Umbilical cord (tissue), 1 donor: ENCODE measurements at regions not wholly inside any gene's neighbourhood (a gene's known extent, or its start where the extent isn't known, plus 50 kb on each side); places are given as distances from the start of the nearest gene placed in this dataset.
"Not testable (repeated sequence)": the region's sequence is repeated elsewhere in the genome, so short reads cannot be mapped to it uniquely, and the experiment has no call there.

ENCODE experiments used
- DNase-seq: peaks from one replicate; pipeline ENCODE4 v3.0.0-alpha.2; 2015; ENCODE audit warnings: low spot score

DNA sequence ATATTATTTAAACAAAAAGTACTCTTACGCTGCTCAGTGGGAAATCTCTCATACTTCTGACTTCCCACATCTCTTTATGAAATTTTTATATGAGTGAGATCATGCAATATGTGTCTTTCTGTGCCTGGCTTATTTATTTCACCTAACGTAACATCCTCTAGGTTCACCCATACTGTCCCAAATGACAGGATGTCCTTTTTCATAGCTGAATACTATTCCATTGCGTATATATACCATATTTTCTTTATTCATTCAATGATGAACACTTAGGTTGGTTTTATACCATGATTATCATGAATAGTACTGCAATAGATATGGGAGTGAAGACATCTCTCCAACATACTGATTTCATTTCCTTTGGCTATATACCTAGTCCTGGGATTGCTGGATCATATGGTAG is 57.8 kb upstream of the TPP2 start:
- DNase-seq: no peak

- no peak for DNase-seq
Measured at GRCh38 chr13:102536695-102537485, 59.9 kb upstream of the TPP2 start.

- no peak for DNase-seq
Measured at GRCh38 chr13:102536196-102536595, 60.6 kb upstream of the TPP2 start.

- no peak for DNase-seq
Measured at GRCh38 chr13:102530751-102531150, 66.0 kb upstream of the TPP2 start.

GRCh38 chr13:102522251-102522650 is 74.5 kb upstream of the TPP2 start:
- DNase-seq: not testable (repeated sequence)

DNA sequence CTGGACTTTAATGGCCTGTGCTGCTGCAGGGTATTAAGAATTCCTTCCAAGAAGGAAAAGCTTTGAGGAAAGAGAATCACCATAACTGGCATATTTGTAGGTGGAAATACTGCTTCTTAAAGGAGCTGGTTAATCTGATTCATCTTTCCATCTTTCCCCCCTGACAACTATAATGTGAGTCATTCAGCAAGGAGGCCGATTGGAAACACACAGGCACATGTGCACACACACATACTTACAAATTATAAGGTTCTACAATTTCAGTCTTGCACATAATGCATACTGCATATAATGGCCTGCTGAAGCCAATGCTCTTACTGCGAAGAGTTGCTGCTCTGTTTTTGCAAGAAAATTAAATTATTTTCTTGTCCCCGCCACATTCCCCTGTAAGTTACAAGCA is 78.8 kb upstream of the TPP2 start:
- no peak for DNase-seq

DNA sequence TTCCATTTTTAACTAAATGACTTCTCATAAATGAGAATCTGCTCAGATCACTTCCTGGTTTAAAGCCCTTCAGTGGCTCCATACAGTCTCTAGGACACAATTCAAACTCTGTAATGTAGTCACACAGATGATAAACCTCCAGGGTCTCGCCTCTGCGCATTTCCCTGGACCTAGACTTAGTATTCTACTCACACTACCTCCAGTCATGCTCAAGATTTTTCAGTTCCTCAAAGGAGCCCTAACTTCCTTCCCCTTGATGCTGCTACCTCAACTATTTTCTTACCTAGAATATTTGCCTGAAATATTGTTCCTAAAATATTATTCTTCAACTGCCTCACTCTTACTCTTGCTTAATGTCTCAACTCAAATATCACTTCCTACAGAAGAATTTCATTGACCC is 86.7 kb upstream of the TPP2 start:
- no peak for DNase-seq

- DNase-seq: no peak
Measured at GRCh38 chr13:102508411-102508810, 88.4 kb upstream of the TPP2 start.

- DNase-seq: no peak
Measured at GRCh38 chr13:102504002-102504401, 92.8 kb upstream of the TPP2 start.

DNA sequence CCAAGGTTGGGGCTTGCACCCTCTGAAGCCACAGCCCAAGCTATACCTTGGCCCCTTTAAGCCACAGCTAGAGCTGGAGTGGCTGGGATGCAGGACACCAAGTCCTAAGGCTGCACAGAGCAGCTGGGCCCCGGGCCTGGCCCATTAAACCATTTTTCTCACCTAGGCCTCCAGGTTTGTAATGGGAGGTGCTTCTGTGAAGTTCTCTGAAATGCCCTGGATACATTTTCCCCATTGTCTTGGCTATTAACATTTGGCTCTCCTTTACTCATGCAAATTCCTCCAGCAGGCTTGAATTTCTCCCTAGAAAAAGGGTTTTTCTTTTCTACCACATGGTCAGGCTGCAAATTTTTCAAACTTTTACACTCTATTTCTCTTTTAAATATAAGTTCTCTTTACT is 93.8 kb upstream of the FGF14 start:
- no peak for DNase-seq

GRCh38 chr13:102487330-102487729 is 85.5 kb upstream of the FGF14 start:
- no peak for DNase-seq

GRCh38 chr13:102484329-102484728 is 82.5 kb upstream of the FGF14 start:
- peak; percentile 2 for DNase-seq

- no peak for DNase-seq
Measured at GRCh38 chr13:102472650-102473049, 70.8 kb upstream of the FGF14 start.

- DNase-seq: no peak
Measured at GRCh38 chr13:102470283-102470917, 68.6 kb upstream of the FGF14 start.

GRCh38 chr13:102466610-102467190 is 64.9 kb upstream of the FGF14 start:
- DNase-seq: peak; percentile 39

DNA sequence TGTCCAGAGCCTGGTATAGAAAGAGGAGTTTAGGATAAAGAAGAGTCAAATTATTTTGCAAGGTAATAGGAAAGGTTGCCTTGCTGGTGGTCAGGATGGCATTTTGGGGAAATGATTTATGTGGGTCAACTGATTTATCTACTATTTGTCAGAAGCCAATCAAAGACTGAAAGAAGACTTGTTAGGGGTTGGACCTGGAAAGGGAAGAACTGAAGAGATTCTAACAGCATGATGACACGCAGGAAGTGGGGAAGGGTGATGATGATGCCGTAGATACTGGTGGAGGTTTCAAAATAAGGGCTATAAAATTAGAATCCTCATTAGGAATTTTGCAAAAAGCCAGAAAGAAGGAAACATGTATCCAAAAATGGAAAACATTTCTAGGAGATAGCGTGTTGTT is 60.7 kb upstream of the FGF14 start:
- DNase-seq: no peak

DNA sequence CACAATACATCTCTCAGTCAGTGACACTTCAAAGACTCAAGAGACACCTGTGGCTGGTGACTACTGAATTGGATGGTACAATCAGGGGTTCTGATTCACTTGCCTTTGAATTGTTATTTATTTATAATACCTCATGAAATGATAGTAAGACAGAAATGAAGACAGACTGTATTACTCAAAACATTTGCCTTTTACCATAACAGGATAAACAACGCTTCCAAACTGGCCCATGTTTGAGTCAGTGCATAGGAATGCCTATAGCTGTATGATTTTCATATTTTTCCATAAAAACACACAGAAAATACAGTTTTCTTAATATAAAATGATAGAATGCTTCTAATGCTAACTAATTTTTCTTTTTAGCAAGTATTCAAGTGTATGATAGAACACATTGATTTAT is 59.5 kb upstream of the FGF14 start:
- DNase-seq: no peak

- DNase-seq: no peak
Measured at GRCh38 chr13:102460806-102461205, 59.0 kb upstream of the FGF14 start.

DNA sequence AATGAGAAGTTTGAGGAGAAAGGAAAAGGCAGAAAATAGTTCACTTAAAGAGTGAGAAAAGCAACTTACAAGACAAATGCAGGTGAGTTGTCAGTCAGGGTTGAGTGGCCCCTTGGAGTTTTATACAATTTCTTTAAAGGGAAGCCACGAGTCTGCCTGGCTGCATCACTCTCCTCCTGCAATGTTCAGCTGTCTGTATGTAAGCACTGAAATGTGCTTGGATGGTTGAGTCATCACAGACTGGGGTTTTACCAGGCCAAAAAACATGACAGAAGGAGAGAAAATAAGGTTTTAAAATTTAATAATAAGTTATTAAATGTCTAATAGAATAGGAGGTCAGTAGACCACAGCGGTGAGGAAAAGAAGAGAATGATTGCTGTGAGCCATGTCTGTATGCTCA is 51.0 kb upstream of the FGF14 start:
- DNase-seq: no peak
